ENCODE measurements at regions not wholly inside any gene's neighbourhood (a gene's known extent, or its start where the extent isn't known, plus 50 kb on each side); places are given as distances from the start of the nearest gene placed in this dataset.

- H3K27ac ChIP-seq (ENCODE audit: low read length), result no peak overlapping the region
- H3K9ac ChIP-seq (ENCODE audit: low read depth, low read length), result no peak overlapping the region
- no peaks in the 10 kb centered on the region for H3K36me3 ChIP-seq (ENCODE audit: insufficient read depth, low read depth, low read length)
- peaks cover 8% of the 10 kb centered on the region; the same call in 1 of the 2 replicates for H3K4me1 ChIP-seq (ENCODE audit: insufficient read depth, low read length)
- H3K27me3 ChIP-seq (ENCODE audit: insufficient read depth, low read length), result no peaks in the 10 kb centered on the region
- peaks cover 3% of the 10 kb centered on the region; the same call in 1 of the 2 replicates for H3K9me3 ChIP-seq (ENCODE audit: insufficient read depth, low read depth, low read length)
- H3K4me3 ChIP-seq (ENCODE audit: low read length), result no peak overlapping the region
These were observed 1349.6 kb upstream of the C9orf72 start for GRCh38 chr9:28922891-28923290.

GRCh38 chr9:28923351-28923750 is 1350.1 kb upstream of the C9orf72 start:
- no peaks in the 10 kb centered on the region for H3K9me3 ChIP-seq (ENCODE audit: insufficient read depth, low read depth, low read length)
- H3K4me1 ChIP-seq (ENCODE audit: insufficient read depth, low read length), result peaks cover 8% of the 10 kb centered on the region; the same call in 1 of the 2 replicates
- no peak overlapping the region for H3K4me3 ChIP-seq (ENCODE audit: low read length)
- no peak overlapping the region for H3K27ac ChIP-seq (ENCODE audit: low read length)
- H3K9ac ChIP-seq (ENCODE audit: low read depth, low read length), result no peak overlapping the region
- H3K27me3 ChIP-seq (ENCODE audit: insufficient read depth, low read length), result no peaks in the 10 kb centered on the region
- H3K36me3 ChIP-seq (ENCODE audit: insufficient read depth, low read depth, low read length), result no peaks in the 10 kb centered on the region

GRCh38 chr9:28925157-28925556 is 1351.9 kb upstream of the C9orf72 start:
- peaks cover 13% of the 10 kb centered on the region; the same call in 1 of the 2 replicates for H3K4me1 ChIP-seq (ENCODE audit: insufficient read depth, low read length)
- no peak overlapping the region for H3K4me3 ChIP-seq (ENCODE audit: low read length)
- H3K9ac ChIP-seq (ENCODE audit: low read depth, low read length), result no peak overlapping the region
- no peak overlapping the region for H3K27ac ChIP-seq (ENCODE audit: low read length)
- no peaks in the 10 kb centered on the region for H3K9me3 ChIP-seq (ENCODE audit: insufficient read depth, low read depth, low read length)
- H3K36me3 ChIP-seq (ENCODE audit: insufficient read depth, low read depth, low read length), result no peaks in the 10 kb centered on the region
- no peaks in the 10 kb centered on the region for H3K27me3 ChIP-seq (ENCODE audit: insufficient read depth, low read length)

GRCh38 chr9:28926306-28926705 is 1353.0 kb upstream of the C9orf72 start:
- Histone ChIP-seq H3K4me3 (ENCODE audit: low read length) (no peak overlapping the region), H3K27me3 (ENCODE audit: insufficient read depth, low read length) (no peaks in the 10 kb centered on the region), H3K27ac (ENCODE audit: low read length) (no peak overlapping the region), H3K9ac (ENCODE audit: low read depth, low read length) (no peak overlapping the region), H3K4me1 (ENCODE audit: insufficient read depth, low read length) (peaks cover 17% of the 10 kb centered on the region; the same call in 1 of the 2 replicates), H3K9me3 (ENCODE audit: insufficient read depth, low read depth, low read length) (no peaks in the 10 kb centered on the region), H3K36me3 (ENCODE audit: insufficient read depth, low read depth, low read length) (no peaks in the 10 kb centered on the region)

- Histone ChIP-seq H3K4me1 (ENCODE audit: insufficient read depth, low read length) (peaks cover 15% of the 10 kb centered on the region; the same call in 1 of the 2 replicates), H3K9me3 (ENCODE audit: insufficient read depth, low read depth, low read length) (no peaks in the 10 kb centered on the region), H3K9ac (ENCODE audit: low read depth, low read length) (no peak overlapping the region)
These were observed 1354.4 kb upstream of the C9orf72 start for GRCh38 chr9:28927691-28928090.

GRCh38 chr9:28929433-28929832 is 1356.2 kb upstream of the C9orf72 start:
- H3K9ac ChIP-seq (ENCODE audit: low read depth, low read length), result no peak overlapping the region
- no peaks in the 10 kb centered on the region for H3K9me3 ChIP-seq (ENCODE audit: insufficient read depth, low read depth, low read length)
- H3K27ac ChIP-seq (ENCODE audit: low read length), result no peak overlapping the region
- peaks cover 9% of the 10 kb centered on the region; the same call in 1 of the 2 replicates for H3K4me1 ChIP-seq (ENCODE audit: insufficient read depth, low read length)
- no peaks in the 10 kb centered on the region for H3K36me3 ChIP-seq (ENCODE audit: insufficient read depth, low read depth, low read length)
- no peak overlapping the region for H3K4me3 ChIP-seq (ENCODE audit: low read length)
- no peaks in the 10 kb centered on the region for H3K27me3 ChIP-seq (ENCODE audit: insufficient read depth, low read length)

More at GRCh38 chr9:28927691-28928090, 1354.4 kb upstream of the C9orf72 start:
- H3K36me3 ChIP-seq (ENCODE audit: insufficient read depth, low read depth, low read length), result no peaks in the 10 kb centered on the region
- no peak overlapping the region for H3K4me3 ChIP-seq (ENCODE audit: low read length)
- H3K27ac ChIP-seq (ENCODE audit: low read length), result no peak overlapping the region
- no peaks in the 10 kb centered on the region for H3K27me3 ChIP-seq (ENCODE audit: insufficient read depth, low read length)

GRCh38 chr9:28930766-28931165 is 1357.5 kb upstream of the C9orf72 start:
- Histone ChIP-seq H3K27me3 (ENCODE audit: insufficient read depth, low read length) (no peaks in the 10 kb centered on the region), H3K9ac (ENCODE audit: low read depth, low read length) (no peak overlapping the region), H3K36me3 (ENCODE audit: insufficient read depth, low read depth, low read length) (no peaks in the 10 kb centered on the region), H3K4me1 (ENCODE audit: insufficient read depth, low read length) (peaks cover 9% of the 10 kb centered on the region; the same call in 1 of the 2 replicates), H3K27ac (ENCODE audit: low read length) (no peak overlapping the region), H3K4me3 (ENCODE audit: low read length) (no peak overlapping the region), H3K9me3 (ENCODE audit: insufficient read depth, low read depth, low read length) (no peaks in the 10 kb centered on the region)

GRCh38 chr9:28934111-28934510 is 1360.8 kb upstream of the C9orf72 start:
- H3K27me3 ChIP-seq (ENCODE audit: insufficient read depth, low read length), result no peaks in the 10 kb centered on the region

GRCh38 chr9:28938981-28939380 is 1365.7 kb upstream of the C9orf72 start:
- Histone ChIP-seq H3K4me1 (ENCODE audit: insufficient read depth, low read length) (peaks cover 31% of the 10 kb centered on the region), H3K27ac (ENCODE audit: low read length) (no peak overlapping the region), H3K27me3 (ENCODE audit: insufficient read depth, low read length) (no peaks in the 10 kb centered on the region), H3K9ac (ENCODE audit: low read depth, low read length) (no peak overlapping the region), H3K36me3 (ENCODE audit: insufficient read depth, low read depth, low read length) (no peaks in the 10 kb centered on the region), H3K9me3 (ENCODE audit: insufficient read depth, low read depth, low read length) (no peaks in the 10 kb centered on the region), H3K4me3 (ENCODE audit: low read length) (no peak overlapping the region)

More at GRCh38 chr9:28934111-28934510, 1360.8 kb upstream of the C9orf72 start:
- Histone ChIP-seq H3K9me3 (ENCODE audit: insufficient read depth, low read depth, low read length) (no peaks in the 10 kb centered on the region), H3K36me3 (ENCODE audit: insufficient read depth, low read depth, low read length) (no peaks in the 10 kb centered on the region), H3K4me3 (ENCODE audit: low read length) (no peak overlapping the region), H3K9ac (ENCODE audit: low read depth, low read length) (no peak overlapping the region), H3K4me1 (ENCODE audit: insufficient read depth, low read length) (peaks cover 9% of the 10 kb centered on the region; the same call in 1 of the 2 replicates), H3K27ac (ENCODE audit: low read length) (no peak overlapping the region)

GRCh38 chr9:28941856-28942255 is 1368.6 kb upstream of the C9orf72 start:
- H3K9me3 ChIP-seq (ENCODE audit: insufficient read depth, low read depth, low read length), result no peaks in the 10 kb centered on the region
- H3K4me3 ChIP-seq (ENCODE audit: low read length), result peak overlapping the region; percentile 4; the same call in 1 of the 2 replicates
- H3K9ac ChIP-seq (ENCODE audit: low read depth, low read length), result no peak overlapping the region
- H3K27ac ChIP-seq (ENCODE audit: low read length), result peak overlapping the region; percentile 18
- H3K36me3 ChIP-seq (ENCODE audit: insufficient read depth, low read depth, low read length), result no peaks in the 10 kb centered on the region
- H3K4me1 ChIP-seq (ENCODE audit: insufficient read depth, low read length), result peaks cover 31% of the 10 kb centered on the region
- no peaks in the 10 kb centered on the region for H3K27me3 ChIP-seq (ENCODE audit: insufficient read depth, low read length)

GRCh38 chr9:28942941-28943340 is 1369.7 kb upstream of the C9orf72 start:
- Histone ChIP-seq H3K9ac (ENCODE audit: low read depth, low read length) (no peak overlapping the region), H3K36me3 (ENCODE audit: insufficient read depth, low read depth, low read length) (no peaks in the 10 kb centered on the region), H3K4me1 (ENCODE audit: insufficient read depth, low read length) (peaks cover 31% of the 10 kb centered on the region), H3K4me3 (ENCODE audit: low read length) (no peak overlapping the region), H3K27me3 (ENCODE audit: insufficient read depth, low read length) (no peaks in the 10 kb centered on the region), H3K9me3 (ENCODE audit: insufficient read depth, low read depth, low read length) (no peaks in the 10 kb centered on the region), H3K27ac (ENCODE audit: low read length) (no peak overlapping the region)

GRCh38 chr9:28946648-28947047 is 1373.4 kb upstream of the C9orf72 start:
- H3K4me3 ChIP-seq (ENCODE audit: low read length), result no peak overlapping the region
- H3K27ac ChIP-seq (ENCODE audit: low read length), result no peak overlapping the region
- no peaks in the 10 kb centered on the region; the same call in 1 of the 2 replicates for H3K9me3 ChIP-seq (ENCODE audit: insufficient read depth, low read depth, low read length)
- H3K4me1 ChIP-seq (ENCODE audit: insufficient read depth, low read length), result peaks cover 14% of the 10 kb centered on the region; the same call in 1 of the 2 replicates
- no peak overlapping the region for H3K9ac ChIP-seq (ENCODE audit: low read depth, low read length)
- H3K36me3 ChIP-seq (ENCODE audit: insufficient read depth, low read depth, low read length), result no peaks in the 10 kb centered on the region
- no peaks in the 10 kb centered on the region for H3K27me3 ChIP-seq (ENCODE audit: insufficient read depth, low read length)

All from iPS-20b (cell line).